WERI-Rb-1 (cell line): ENCODE measurements at regions not wholly inside any gene's neighbourhood (a gene's known extent, or its start where the extent isn't known, plus 50 kb on each side); places are given as distances from the start of the nearest gene placed in this dataset.

Experiments
- DNase-seq: peaks from one replicate; pipeline ENCODE4 v3.0.0-alpha.2; 2020
- H3K27ac ChIP-seq: fragments of 250-450 bp; sonication (Bioruptor Pico); 2 replicates; pipeline ENCODE4 v1.5.1; 2020; ENCODE audit warnings: mild to moderate bottlenecking, moderate library complexity
- H3K27me3 ChIP-seq: fragments of 250-450 bp; sonication (Bioruptor Pico); 2 replicates; pipeline ENCODE4 v1.5.1; 2021; ENCODE audit warnings: mild to moderate bottlenecking, low read depth, moderate library complexity; ENCODE audit not compliant: insufficient read depth, severe bottlenecking
- H3K36me3 ChIP-seq: fragments of 250-450 bp; sonication (Bioruptor Pico); 2 replicates; pipeline ENCODE4 v1.5.1; 2020; ENCODE audit warnings: mild to moderate bottlenecking, moderate library complexity
- H3K4me3 ChIP-seq: 2 replicates; pipeline ENCODE4 v1.5.1; 2011; ENCODE audit warnings: low read depth, mild to moderate bottlenecking, control low read depth, low read length
- H3K9me3 ChIP-seq: fragments of 250-450 bp; sonication (Bioruptor Pico); 2 replicates; pipeline ENCODE4 v1.5.1; 2021; ENCODE audit warnings: mild to moderate bottlenecking, moderate library complexity; ENCODE audit not compliant: severe bottlenecking
- CTCF ChIP-seq: IDR thresholded peaks from 2 replicates; pipeline ENCODE4 v1.5.1; 2011; ENCODE audit warnings: low read depth, mild to moderate bottlenecking, control low read depth, inconsistent platforms, low read length

GRCh38 chr13:99651016-99651415, 149.7 kb downstream of the TM9SF2 start:
- H3K27me3 ChIP-seq = no peaks in the 10 kb centered on the region
- H3K9me3 ChIP-seq = no peaks in the 10 kb centered on the region
- H3K4me3 ChIP-seq = no peak overlapping the region
- H3K36me3 ChIP-seq = no peaks in the 10 kb centered on the region
- no peak for DNase-seq
- H3K27ac ChIP-seq = no peak overlapping the region
- TF ChIP-seq CTCF = no peak

DNA sequence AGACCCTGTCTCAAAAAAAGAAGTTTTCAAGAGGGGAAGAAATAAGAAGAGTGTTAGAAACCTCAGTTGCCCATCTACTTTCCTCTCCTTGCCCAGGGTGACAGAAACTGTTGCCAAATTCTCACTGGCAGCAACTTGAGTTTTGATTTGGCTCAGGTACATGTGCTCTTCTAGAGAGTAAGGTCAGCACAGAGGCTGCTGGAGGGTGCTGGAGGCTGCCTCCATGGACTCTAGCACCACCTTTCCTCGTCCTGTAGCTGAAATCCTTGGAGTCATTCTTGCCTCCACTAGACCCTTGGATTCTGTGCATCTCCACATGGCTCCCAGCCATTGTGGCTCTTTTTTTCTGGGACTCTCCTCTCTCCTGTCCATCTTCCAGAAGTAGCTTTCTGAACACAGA, 149.1 kb downstream of the TM9SF2 start:
- Histone ChIP-seq H3K27ac (no peak overlapping the region), H3K9me3 (no peaks in the 10 kb centered on the region), H3K27me3 (no peaks in the 10 kb centered on the region), H3K36me3 (no peaks in the 10 kb centered on the region), H3K4me3 (no peak overlapping the region)
- TF ChIP-seq CTCF = no peak
- no peak for DNase-seq

DNA sequence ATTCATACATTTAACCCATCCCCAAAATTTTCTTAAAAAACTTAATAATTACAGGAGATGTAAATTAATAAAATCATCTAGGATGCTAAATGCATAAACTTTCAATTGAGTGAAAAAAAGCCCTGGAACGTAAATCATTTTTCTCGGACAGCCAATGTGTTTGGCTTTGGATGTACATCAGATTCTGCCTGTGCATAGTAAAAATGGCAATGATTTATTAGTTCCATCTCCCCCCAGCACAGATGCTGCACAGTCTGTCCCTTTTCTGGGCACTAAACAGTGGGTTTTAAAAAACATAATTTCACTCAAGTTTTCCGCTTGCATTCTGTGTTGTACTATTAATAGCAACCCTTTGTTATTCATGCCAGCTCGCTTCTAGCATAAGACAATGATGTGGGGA, 147.7 kb downstream of the TM9SF2 start:
- TF ChIP-seq CTCF = no peak
- DNase-seq = no peak
- Histone ChIP-seq H3K9me3 (no peaks in the 10 kb centered on the region), H3K27me3 (no peaks in the 10 kb centered on the region), H3K36me3 (no peaks in the 10 kb centered on the region), H3K4me3 (no peak overlapping the region), H3K27ac (no peak overlapping the region)

- DNase-seq = no peak
- TF ChIP-seq CTCF = no peak
- Histone ChIP-seq H3K36me3 (no peaks in the 10 kb centered on the region), H3K27me3 (no peaks in the 10 kb centered on the region), H3K9me3 (no peaks in the 10 kb centered on the region), H3K27ac (no peak overlapping the region), H3K4me3 (no peak overlapping the region)
Measured at GRCh38 chr13:99648066-99648665, 146.9 kb downstream of the TM9SF2 start.

- Histone ChIP-seq H3K9me3 (no peaks in the 10 kb centered on the region), H3K27ac (no peak overlapping the region), H3K27me3 (no peaks in the 10 kb centered on the region), H3K4me3 (no peak overlapping the region), H3K36me3 (no peaks in the 10 kb centered on the region)
- DNase-seq = no peak
- no peak for TF ChIP-seq CTCF
Measured at GRCh38 chr13:99647596-99647985, 146.3 kb downstream of the TM9SF2 start.

DNA sequence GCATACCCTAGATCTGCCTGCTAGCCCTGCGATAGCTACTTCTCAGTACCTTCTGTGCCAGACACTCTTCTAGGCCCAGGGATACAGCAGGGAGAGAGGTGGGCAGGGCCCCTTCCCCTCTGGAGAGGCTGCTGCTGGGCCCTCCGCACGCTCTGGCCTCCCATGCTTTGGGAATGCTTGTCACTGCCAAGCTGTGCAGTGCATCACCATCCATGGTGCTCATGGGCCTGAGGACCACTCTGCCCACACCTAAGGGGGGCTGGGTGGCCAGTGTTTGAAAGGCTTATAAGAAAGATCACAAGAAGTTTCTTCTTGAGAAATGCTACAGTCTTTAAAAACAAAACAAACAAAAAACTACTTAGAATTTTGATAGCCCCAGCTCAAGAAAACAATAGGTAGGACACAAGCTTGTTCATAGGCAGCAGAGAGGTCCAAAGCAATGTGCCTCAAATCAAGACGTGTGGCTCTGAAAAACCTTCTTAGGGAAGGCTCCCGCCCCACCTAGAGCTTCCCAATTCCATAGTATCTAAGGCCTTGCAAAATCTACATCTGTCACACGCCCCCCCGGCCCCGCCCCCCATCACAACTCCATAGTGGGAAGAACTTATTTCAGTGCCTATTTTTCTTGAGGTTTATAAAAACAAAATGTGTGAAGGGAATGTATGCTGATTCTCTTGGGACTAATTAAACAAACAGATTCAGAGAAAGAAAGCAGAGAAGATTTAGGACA, 145.8 kb downstream of the TM9SF2 start:
- no peaks in the 10 kb centered on the region for H3K27me3 ChIP-seq
- no peak overlapping the region for H3K27ac ChIP-seq
- H3K9me3 ChIP-seq = no peaks in the 10 kb centered on the region
- no peak for TF ChIP-seq CTCF
- no peak overlapping the region for H3K4me3 ChIP-seq
- no peaks in the 10 kb centered on the region for H3K36me3 ChIP-seq
- DNase-seq = no peak
